ENCODE measurements at regions not wholly inside any gene's neighbourhood (a gene's known extent, or its start where the extent isn't known, plus 50 kb on each side); places are given as distances from the start of the nearest gene placed in this dataset.

DNA sequence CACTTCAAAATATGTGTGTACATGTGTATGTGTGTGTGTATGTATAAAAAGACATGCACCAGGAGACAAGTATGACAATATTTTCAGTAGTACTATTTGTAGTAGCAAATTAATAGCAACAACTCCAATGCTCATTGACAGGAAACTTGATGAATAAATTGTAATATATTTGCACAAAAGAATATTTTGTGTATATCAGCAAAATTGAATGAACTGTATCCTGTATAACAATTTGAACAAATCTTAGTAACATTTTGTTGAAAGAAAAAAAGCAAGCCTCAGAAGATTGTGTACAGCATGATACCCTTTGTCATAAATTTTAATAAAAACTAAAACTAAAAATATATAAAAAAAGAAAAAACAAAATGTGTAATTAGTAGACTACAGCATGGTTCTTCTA lies 1367.3 kb upstream of the TMEFF2 start:
- Histone ChIP-seq H3K27me3 (replicated peaks; ENCODE audit: insufficient read depth, low read depth, low read length, poor library complexity) (no peaks in the 10 kb centered on the region), H3K27ac (ENCODE audit: low read depth, low read length, poor library complexity, severe bottlenecking) (no peak overlapping the region), H3K4me1 (ENCODE audit: insufficient read depth, low read length, poor library complexity, severe bottlenecking) (no peaks in the 10 kb centered on the region), H3K36me3 (ENCODE audit: insufficient read depth, low read length, poor library complexity, severe bottlenecking) (no peaks in the 10 kb centered on the region), H3K4me3 (ENCODE audit: low read depth, low read length, poor library complexity, severe bottlenecking) (no peak overlapping the region), H3K9me3 (ENCODE audit: low read depth, low read length, poor library complexity, severe bottlenecking) (no peaks in the 10 kb centered on the region)
- intact Hi-C loops (cut with micrococcal nuclease; ENCODE audit: unreplicated experiment) = no loop called here
- DNase-seq (ENCODE audit: low spot score) = no peak
- ChIA-PET CTCF (no interaction called here), POLR2A (ENCODE audit: low non-redundant PET) (no interaction called here)
- no TSS peak for BruUV-seq (replicated peaks)
- TF ChIP-seq, protein P1, sequence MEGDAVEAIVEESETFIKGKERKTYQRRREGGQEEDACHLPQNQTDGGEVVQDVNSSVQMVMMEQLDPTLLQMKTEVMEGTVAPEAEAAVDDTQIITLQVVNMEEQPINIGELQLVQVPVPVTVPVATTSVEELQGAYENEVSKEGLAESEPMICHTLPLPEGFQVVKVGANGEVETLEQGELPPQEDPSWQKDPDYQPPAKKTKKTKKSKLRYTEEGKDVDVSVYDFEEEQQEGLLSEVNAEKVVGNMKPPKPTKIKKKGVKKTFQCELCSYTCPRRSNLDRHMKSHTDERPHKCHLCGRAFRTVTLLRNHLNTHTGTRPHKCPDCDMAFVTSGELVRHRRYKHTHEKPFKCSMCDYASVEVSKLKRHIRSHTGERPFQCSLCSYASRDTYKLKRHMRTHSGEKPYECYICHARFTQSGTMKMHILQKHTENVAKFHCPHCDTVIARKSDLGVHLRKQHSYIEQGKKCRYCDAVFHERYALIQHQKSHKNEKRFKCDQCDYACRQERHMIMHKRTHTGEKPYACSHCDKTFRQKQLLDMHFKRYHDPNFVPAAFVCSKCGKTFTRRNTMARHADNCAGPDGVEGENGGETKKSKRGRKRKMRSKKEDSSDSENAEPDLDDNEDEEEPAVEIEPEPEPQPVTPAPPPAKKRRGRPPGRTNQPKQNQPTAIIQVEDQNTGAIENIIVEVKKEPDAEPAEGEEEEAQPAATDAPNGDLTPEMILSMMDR (conservative IDR thresholded peaks at IDR 0.05; ENCODE audit: low read depth, low read length) = no peak

DNA sequence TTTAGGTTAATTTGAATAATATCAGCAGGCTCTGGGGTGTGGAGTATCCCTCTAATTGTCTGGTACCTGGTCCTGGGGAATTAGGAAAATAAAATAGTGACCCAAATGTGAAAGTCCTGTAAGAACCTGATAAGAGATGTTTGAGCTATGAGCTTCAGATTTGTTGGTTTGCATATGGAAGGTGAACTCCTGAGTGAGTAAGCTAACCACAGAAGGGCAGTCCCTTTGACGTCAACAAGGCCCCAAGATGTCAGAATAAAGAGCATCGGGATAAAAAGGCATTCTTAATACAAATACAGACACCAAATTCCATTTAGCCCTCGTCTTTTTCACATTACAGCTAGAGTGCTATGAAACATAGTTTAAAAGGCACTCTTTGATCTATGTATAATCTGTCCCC lies 1366.3 kb upstream of the TMEFF2 start:
- no peak overlapping the region for H3K4me3 ChIP-seq (ENCODE audit: low read depth, low read length, poor library complexity, severe bottlenecking)
- no peaks in the 10 kb centered on the region for H3K4me1 ChIP-seq (ENCODE audit: insufficient read depth, low read length, poor library complexity, severe bottlenecking)
- BruUV-seq (replicated peaks) = no TSS peak
- ChIA-PET CTCF (no interaction called here), POLR2A (ENCODE audit: low non-redundant PET) (no interaction called here)
- no peaks in the 10 kb centered on the region for H3K9me3 ChIP-seq (ENCODE audit: low read depth, low read length, poor library complexity, severe bottlenecking)
- intact Hi-C loops (cut with micrococcal nuclease; ENCODE audit: unreplicated experiment) = no loop called here
- DNase-seq (ENCODE audit: low spot score) = no peak
- no peak for TF ChIP-seq EZH2 (IDR thresholded peaks at IDR 0.05; ENCODE audit: borderline replicate concordance, low read depth, low read length, poor library complexity, severe bottlenecking)
- TF ChIP-seq, protein P1 (conservative IDR thresholded peaks at IDR 0.05; ENCODE audit: low read depth, low read length) = no peak
- H3K36me3 ChIP-seq (ENCODE audit: insufficient read depth, low read length, poor library complexity, severe bottlenecking) = no peaks in the 10 kb centered on the region
- H3K27me3 ChIP-seq (replicated peaks; ENCODE audit: insufficient read depth, low read depth, low read length, poor library complexity) = no peaks in the 10 kb centered on the region
- no peak overlapping the region for H3K27ac ChIP-seq (ENCODE audit: low read depth, low read length, poor library complexity, severe bottlenecking)

DNA sequence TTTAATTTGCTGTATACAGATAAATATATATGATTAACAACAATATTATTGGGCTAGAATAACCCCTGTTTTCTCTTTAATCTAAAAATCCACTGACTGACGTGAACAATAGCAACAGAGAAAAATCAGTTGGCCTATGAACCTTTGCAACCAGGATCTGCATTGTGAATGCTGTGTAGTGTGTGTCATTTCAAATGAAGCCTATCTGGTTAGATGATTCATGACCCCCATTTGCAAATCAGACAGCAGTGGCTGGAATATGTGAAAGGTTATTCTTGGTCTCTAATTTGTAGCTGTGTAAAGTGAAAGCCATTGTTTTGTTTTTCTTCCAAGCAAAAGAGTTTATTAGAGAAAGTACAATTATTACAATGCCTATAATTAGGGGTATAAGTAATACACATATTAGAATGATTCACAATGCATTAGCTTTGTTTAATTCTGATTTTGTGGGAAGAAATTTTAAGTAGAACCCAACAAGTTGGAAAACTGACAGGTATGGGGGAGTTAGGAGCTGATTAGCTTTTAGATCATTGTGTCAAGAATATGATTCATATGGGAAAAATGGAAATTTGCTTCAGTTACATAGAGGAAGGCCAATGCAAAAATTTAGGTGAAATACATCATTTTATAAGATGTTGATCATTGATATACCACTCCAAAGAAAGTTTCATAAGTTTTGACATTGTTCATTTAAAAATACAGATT lies 1362.2 kb upstream of the TMEFF2 start:
- ChIA-PET POLR2A (ENCODE audit: low non-redundant PET) (no interaction called here), CTCF (no interaction called here)
- intact Hi-C loops (cut with micrococcal nuclease; ENCODE audit: unreplicated experiment) = no loop called here
- BruUV-seq (replicated peaks) = no TSS peak
- Histone ChIP-seq H3K36me3 (ENCODE audit: insufficient read depth, low read length, poor library complexity, severe bottlenecking) (no peaks in the 10 kb centered on the region), H3K27me3 (replicated peaks; ENCODE audit: insufficient read depth, low read depth, low read length, poor library complexity) (no peaks in the 10 kb centered on the region), H3K27ac (ENCODE audit: low read depth, low read length, poor library complexity, severe bottlenecking) (no peak overlapping the region), H3K4me1 (ENCODE audit: insufficient read depth, low read length, poor library complexity, severe bottlenecking) (no peaks in the 10 kb centered on the region), H3K9me3 (ENCODE audit: low read depth, low read length, poor library complexity, severe bottlenecking) (peaks cover 3% of the 10 kb centered on the region), H3K4me3 (ENCODE audit: low read depth, low read length, poor library complexity, severe bottlenecking) (no peak overlapping the region)
- DNase-seq (ENCODE audit: low spot score) = no peak
- TF ChIP-seq, protein P1 (conservative IDR thresholded peaks at IDR 0.05; ENCODE audit: low read depth, low read length) = no peak
- TF ChIP-seq EZH2 (IDR thresholded peaks at IDR 0.05; ENCODE audit: borderline replicate concordance, low read depth, low read length, poor library complexity, severe bottlenecking) = no peak
